ENCODE measurements at regions not wholly inside any gene's neighbourhood (a gene's known extent, or its start where the extent isn't known, plus 50 kb on each side); places are given as distances from the start of the nearest gene placed in this dataset.
"Not testable (repeated sequence)": the region's sequence is repeated elsewhere in the genome, so short reads cannot be mapped to it uniquely, and the experiment has no call there.

DNA sequence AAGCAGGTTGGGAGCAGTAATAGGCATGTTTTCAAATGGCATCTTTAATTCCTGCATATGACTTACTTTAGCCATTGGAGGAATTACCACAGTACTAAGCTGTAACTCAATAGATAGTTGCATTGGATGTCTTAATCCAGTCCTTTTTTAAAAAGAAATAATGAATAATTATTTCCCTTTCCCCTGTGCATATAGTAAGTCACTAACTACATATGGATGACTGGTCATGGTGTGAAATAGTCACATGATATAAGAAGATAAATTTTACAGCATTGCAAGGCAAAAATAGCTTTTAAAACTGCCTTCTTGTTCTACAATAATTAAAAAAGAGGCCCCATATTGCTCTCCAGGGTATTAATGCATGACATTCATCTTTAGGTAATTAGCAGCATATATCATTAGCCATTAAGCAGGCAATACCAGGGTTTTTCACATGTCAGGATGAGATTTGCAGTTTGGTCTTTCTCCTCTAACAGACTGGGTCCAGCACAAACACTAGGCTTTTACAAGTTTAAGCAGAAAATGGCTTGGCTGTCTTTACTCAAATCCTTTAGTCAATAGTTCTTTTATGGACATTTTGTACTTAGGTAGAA is 606.4 kb upstream of the RORB start:
- DNase-seq: no peak

DNA sequence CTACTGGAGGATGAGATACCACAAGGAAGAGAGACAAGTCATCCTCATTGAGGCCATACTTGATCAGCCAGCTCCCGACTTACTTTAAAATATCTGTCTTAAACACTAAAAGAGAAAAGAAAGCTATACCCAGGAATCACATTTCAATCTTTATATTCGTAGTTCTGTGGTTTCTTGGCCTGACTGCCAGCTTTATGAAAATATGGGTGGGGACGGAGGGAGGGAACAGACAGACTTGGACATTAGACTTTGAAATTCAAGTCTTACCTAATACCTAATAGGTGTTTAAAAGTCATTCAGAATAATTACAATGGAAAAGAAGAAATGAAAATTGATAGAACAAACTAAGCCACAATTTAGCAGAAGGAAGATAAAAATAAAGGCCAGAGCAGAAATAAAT is 604.8 kb upstream of the RORB start:
- DNase-seq: no peak

DNA sequence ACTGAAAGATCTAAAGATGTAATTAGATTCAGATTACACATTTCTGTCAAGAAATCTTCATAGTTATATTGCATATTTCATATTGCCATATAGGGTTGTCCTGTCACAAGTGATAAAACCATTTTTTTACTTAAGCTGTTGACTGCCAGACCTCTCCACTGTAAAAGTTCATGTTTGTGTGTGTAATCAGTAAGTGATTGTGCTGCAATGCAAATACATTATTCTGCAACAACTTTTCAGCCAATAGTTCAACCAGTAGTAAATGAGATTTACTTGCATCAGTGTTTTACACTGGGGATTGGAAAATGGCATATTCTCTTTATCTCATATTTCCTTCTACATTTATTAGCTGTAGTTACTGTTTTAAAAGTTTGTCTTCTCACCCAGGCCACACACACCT is 603.9 kb upstream of the RORB start:
- no peak for DNase-seq

DNA sequence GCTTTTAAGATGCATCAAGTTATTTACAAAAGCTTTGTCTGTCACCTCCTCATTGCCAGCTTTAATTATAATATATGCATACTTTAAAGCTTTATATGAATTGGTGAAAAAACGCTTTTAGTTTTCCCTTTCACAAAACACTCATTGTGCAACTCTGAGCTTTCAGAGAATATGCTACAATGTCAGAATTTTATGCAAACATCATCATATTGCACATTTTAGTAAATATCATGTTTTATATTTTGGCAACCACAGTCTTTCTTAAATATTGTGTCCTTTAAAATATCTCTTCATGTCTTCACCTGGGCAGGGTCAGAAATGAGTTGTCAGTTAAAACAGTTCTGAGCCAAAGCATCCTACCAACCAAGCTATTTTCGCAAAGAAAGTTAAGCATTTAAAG is 601.1 kb upstream of the RORB start:
- DNase-seq: no peak

DNA sequence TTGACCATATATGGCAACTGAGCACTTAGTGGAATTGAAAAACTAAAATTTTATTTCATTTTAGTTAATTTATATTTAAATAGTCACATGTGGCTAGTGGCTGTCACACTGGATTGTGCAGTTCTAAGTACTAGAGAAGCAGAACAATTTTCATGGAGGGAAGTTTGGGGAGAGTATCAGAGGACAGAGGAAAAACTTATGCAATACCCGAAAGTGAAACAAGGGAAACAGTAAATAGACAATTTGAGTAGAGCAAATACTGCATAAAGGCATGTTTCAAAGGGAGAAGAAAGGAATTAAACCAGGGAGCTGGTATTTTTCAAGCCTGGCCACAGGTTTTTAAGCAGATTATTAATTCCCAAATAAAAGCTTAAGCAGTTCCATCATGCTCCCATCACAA is 590.5 kb upstream of the RORB start:
- DNase-seq: no peak

DNA sequence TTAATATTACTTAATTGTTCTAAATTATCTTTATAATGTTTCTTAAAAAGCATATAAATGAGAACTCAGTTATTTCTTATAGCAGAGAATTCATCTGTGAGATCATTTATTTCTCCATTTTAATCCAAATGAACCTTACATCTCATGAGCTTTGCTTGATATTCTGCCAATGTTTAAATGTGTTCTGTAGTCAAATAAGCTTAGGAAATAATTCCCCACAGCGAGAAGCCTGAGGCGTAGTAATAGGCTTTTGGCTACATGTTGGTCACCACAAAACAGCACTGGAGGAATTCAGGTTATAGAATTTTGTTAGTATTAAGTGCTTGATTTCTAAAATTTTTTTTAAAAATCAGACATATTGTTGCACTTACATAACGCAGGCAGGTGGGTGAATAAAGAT is 585.3 kb upstream of the RORB start:
- DNase-seq: no peak

DNA sequence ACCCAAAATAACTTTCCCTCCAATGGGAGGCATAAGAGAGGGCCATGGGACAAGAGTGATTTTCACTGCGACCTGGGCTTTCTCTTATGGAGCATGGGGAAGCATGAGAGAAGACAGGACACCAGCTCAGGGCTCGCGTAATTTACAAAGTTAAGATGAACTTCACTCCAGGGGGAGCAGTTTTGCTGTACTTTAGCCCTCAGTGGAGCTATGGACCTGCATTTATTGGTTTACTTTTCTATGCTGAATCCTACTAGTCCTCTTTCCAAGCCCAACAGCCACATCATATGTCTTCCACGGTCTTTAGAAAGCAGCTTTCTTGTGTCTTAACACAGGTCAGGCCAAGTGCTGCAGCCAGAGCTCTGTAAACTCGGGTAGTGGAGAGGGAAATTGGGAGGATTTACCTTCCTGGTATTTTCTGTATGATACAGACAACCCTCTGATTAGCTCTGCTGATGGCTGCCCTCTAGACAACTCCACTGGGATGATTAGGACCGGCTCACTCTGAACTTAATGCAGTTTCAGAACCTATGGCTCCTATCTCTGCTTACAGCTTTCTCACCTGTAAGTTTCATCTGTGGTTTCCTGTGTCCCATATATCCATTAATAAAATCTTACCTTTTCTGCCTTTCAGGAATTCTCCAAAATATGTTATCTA is 581.0 kb upstream of the RORB start:
- DNase-seq: no peak

DNA sequence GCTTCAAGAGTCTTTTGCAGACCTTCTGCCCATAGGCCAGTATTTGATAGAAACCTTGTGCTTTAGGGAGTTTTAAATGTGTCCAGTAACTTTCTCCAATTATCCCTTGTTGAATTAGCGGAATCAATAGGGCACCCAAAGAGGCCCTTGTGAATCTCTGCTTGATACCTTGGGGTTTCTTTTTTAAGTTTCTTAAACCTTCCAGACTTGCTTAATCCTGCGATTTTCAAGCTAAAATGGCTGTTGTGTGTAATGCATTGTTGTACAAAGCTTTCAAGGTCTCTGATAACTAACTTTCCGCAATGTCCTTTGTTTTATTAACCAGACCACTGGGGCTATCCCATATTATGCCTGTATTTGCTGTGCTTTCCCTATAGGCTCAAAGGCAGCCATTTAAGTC is 577.4 kb upstream of the RORB start:
- no peak for DNase-seq

DNA sequence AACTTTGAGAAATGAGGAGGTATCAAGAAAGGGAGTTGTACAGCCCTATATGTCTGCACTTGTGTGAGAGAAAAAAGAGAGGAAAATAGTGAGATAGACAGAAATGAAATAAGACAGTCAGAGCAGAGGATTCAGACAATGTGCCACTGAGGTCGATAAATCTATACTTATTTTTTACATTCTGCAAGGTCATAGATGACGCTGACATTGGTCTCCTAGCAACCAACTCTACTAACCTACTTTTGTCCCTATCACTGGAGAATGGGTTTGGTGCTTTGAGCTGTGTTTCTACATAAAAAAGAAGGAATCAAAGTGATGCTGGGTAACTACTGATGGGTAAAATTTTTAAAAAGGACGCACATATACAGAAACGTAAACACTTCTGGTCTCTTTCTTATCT is 573.3 kb upstream of the RORB start:
- no peak for DNase-seq

DNA sequence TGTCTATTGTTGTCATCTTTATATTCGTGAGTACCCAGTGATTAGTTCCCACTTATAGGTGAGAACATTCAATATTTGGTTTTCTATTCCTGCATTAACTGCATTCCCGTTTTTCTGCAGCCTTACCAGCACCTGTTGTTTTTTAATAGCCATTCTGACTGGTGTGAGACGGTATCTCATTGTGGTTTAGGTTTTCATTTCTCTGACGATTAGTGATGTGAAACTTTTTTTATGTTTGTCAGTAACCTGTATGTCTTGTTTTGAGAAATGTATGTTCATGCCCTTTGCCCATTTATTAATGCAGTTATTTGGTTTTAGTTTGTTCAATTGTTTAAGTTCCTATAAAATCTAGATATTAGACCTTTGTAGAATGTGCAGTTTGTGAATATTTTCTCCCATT is 546.0 kb upstream of the RORB start:
- DNase-seq: no peak

DNA sequence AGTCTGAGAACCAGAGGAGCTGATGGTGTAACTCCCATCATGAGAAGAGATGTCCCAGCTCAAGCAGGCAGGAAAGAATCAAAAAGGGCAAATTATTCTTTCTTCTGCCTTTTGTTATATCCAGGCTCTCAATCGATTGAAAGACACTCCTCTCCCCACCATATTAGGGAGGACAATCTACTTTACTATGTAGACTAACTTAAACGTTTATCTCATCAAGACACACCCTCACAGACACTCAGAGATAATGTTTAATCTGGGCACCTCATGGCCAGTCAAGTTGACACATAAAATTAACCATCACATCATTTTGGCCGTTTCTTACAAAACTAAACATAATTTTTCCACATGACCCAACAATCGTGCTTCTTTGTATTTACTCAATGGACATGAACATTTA is 534.3 kb upstream of the RORB start:
- no peak for DNase-seq

DNA sequence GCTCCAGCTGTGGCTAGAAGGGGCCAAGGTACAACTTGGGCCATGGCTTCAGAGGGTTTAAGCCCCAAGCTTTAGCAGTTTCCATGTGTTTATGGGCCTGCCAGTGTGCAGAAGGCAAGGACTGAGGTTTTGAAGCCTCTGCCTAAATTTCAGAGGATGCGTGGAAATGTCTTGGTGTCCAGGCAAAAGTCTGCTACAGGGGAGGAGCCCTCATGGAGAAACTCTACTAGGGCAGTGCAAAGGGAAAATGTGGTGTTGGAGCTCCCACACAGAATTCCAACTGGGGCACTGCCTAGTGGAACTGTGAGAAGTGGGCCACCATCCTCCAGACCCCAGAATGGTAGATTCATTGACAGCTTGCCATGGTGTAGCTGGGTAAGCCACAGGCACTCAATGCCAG is 527.2 kb upstream of the RORB start:
- no peak for DNase-seq

DNA sequence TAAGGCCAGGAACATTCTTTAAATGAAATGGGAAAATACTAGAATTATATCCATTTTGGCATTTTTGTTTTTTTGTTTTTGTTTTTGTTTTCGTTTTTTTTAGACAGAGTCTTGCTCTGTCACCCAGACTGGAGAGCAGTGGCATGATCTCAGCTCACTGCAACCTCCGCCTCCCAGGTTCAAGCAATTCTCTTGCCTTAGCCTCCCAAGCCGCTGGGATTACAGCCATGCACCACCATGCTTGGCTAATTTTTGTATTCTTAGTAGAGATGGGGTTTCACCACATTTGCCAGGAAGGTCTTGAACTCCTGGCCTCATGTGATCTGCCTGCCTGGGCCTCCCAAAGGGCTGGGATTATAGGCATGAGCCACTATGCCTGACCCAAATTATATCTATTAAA is 520.7 kb upstream of the RORB start:
- DNase-seq: not testable (repeated sequence)

DNA sequence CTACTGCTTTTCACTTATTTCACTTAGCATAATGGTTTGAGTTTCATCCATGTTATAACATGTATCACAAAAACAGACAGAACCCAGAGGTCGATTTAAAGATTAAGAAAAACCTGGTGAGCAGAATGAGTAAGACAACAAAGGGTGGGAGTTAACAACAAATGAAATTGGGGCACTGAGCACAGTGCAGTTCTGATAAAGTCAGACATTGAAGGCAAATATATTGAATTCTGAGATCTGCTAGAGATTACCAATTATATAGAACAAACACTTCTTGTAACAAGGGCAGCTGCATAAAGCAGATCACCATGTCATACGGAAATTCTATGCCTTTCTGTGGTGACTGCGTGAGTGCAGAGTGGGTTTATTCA is 517.3 kb upstream of the RORB start:
- no peak for DNase-seq

DNA sequence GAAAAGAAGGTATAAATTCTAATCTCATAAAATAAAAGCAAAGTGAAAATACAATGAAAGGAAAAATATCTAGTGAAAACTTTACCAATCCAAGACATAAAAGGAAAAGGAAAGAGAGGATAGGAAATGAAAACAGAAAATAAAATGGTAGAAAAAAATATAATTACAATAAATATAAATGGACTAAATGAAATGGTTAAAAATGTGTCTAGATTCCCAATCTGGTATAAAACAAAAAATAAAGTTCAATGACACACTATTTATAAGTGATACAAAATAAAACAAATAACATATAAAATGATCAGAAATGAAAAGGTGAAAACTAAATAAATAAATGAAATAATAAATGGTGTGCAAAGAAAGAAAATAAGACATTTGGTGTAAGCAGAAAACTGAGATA is 516.4 kb upstream of the RORB start:
- DNase-seq: no peak

DNA sequence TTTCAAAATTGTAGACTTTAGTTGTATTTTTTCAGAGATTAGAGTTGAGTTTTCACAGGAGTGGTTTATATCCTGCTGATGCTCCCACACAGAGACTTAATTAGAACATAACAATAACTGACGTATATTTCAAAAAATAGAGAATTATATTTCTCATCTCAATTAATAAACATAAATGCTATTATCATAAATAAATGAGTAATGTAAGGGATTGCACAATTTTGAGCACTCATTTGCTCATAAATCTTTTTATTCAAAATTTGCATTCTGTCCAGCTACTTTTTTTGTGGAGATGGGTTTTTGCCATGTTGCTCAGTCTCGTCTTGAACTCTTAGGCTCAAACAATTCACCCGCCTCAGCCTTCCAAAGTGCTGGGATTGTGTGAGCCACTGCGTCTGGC is 515.7 kb upstream of the RORB start:
- no peak for DNase-seq

DNA sequence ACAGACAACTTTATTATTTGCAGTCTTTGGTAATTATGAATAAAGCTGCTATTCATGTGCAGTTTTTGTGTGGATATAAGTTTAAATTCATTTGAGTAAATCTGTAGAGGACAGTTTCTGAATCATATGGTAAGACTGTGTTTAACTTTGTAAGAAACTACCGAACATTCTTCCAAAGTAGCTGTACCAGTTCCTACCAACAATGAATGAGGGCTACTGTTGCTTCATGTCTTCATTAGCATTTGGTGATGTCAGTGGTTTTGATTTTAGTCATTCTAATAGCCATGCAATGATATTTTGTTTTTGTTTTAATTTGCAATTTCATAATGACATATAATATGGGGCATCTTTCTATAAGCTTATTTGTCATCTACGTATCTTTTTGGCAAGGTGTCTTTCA is 501.3 kb upstream of the RORB start:
- no peak for DNase-seq

DNA sequence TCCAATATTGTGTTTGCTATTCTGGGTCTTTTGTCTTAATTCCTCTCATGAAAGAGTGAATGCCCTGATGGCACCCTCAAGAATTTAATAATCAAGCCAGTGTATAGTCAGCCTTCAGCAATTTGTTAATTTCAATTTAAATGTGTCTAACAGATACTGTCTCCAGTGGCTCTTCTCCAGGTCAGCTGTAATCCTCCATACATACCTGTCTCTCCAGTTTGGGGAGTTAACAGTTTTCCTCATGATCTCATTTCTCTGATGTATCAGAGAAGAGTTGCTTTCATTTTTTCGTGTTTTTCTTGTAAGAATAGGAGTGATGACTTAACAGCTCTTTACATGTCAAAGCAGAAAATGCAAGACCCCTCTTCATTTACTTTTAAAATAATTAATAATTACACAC is 500.3 kb upstream of the RORB start:
- DNase-seq: no peak

DNA sequence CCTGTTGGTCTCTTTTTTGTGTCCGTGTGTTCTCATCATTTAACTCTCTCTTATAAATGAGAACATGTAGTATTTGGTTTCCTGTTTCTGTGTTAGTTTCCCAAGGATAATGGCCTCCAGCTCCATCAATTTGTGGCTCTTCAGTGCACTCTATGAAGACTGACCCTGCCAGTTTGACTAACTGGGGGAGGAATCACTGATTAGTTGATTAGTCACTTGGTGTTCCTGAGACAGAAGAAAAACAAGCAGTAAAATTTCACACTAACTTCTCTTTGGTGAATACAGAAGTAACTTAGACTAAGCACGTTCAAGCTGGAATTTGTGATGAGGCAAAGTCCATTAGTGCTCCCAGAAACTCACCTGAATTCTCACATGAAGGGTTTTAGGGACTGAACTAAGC is 495.8 kb upstream of the RORB start:
- no peak for DNase-seq

DNA sequence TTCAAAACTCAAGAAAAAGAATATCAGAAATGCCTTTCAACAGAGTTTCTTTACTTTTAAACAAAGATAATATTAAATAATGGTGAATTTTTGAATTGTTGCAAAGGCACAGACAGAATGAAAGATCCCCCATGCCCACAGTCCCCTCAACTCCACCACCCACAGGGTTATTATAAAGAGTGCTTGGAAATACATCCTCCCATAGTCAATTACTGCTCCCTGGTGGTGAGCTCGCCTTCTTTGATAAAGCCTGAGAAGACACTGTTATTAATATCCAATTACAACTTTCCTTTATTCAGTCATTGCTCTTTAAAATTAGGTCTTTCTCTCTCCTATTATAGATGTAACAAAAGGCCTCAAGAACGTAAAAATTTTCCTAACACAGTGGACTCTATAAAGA is 490.2 kb upstream of the RORB start:
- DNase-seq: no peak

DNA sequence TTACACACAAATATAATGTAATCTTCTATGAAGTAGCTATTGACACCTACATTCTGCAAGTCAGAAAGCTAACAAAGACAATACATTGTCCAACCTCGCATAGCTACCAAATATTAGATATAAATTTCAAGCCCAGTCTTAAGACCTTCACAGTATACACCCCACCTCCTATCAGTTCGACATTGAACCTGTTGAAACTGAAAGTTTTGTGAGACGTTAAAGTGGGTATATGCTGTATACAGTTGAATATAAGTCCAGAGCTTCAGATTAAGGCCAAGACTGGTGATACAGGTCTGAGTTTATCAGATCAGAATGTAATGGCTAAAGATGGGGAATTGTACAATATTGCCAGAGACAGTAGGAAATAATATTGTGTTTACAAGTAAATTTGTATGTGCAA is 489.3 kb upstream of the RORB start:
- no peak for DNase-seq

DNA sequence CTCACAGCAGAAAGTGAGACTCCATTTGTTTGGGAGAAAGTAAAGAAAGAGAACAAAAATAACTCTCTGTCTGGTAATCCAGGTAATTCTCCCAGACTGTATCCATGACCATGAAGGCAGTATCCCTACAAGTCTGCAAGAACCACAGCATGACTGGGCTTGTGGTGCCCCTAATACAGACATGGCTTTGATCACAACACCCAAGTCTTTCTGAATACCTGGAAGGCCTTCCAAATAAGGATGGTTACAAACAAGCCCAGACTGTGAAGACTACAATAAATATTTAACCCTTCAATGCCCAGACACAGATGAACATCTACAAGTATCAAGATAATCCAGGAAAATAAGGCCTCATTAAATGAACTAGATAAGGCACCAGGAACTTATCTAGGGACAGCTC is 481.1 kb upstream of the RORB start:
- DNase-seq: no peak

DNA sequence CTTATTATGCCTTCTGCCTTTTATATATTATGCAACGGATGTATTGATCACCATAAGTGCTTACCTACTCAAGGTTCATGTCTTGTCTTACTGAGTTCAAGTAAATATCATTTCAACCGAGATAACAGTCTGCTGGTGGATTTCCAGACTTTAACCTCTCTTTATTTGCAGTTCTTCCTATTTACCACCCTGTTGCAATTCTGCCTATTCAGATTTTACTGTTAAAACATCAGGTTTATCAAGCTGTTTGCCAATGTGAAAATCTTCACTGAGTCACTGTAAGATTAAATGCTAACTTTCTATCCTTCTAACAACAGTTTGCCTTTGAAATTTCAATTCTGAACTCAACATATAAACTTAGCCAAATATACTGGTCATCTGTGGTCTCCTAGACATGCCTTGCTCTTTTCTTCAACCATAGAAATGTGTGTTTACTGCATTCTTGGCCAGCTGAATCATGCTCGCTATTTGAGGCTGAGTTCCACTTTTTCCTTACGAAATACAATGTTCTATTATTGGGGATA is 471.7 kb upstream of the RORB start:
- peak; percentile 7 for DNase-seq

DNA sequence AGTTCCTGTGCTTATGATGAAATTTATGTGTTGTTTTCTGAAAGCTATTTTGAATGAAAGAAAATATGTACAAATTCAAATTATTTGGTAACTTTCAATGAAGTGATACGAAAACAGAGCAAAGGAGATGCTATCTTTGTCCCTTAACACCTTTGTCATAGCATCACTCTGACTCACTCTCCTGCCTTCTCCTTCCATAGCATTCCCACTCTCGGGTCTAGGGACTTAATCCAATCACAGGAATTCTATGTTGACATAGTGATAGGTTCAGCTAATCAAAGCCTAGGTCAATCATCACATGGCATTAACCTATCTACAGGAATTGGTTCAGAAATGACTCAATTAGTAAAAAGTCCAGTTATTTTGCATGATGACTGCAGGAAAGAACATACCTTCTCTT is 464.7 kb upstream of the RORB start:
- DNase-seq: no peak

DNA sequence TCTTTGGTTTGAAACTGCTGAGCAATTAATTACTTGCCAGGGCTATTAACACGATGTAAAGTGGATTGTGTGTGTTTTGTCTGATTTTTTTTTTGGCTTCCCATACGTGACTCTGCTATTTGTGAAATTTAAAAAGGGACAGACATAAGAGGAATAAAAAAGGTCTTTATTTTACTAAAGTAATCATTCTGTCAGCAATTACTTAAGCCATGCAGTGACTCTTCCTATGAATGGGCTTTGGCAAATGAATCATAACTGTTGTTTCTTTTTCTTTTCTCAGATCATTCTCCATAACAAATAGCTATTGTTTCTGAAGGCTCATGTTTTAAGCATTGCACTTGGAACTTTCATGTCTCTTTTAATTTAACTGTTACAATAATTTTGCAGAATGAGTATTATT is 461.3 kb upstream of the RORB start:
- no peak for DNase-seq
